PC-9 (cell line): ENCODE measurements at regions not wholly inside any gene's neighbourhood (a gene's known extent, or its start where the extent isn't known, plus 50 kb on each side); places are given as distances from the start of the nearest gene placed in this dataset.

Experiments used
- CTCF ChIP-seq: fragments of 200-600 bp; sonication (generic); conservative IDR thresholded peaks from 2 replicates; pipeline ENCODE4 v1.6.1; 2017; ENCODE audit warnings: mixed run types, antibody characterized with exemption, mild to moderate bottlenecking, moderate library complexity
- EZH2 ChIP-seq: fragments of 200-600 bp; sonication (generic); IDR thresholded peaks from 2 replicates; pipeline ENCODE4 v1.8.0; 2017; ENCODE audit warnings: antibody characterized with exemption, low read depth

- TF ChIP-seq CTCF (no peak), EZH2 (no peak)
Observed at GRCh38 chr10:2964632-2965296, 102.6 kb upstream of the PFKP start.
